ENCODE measurements at regions not wholly inside any gene's neighbourhood (a gene's known extent, or its start where the extent isn't known, plus 50 kb on each side); places are given as distances from the start of the nearest gene placed in this dataset.

DNA sequence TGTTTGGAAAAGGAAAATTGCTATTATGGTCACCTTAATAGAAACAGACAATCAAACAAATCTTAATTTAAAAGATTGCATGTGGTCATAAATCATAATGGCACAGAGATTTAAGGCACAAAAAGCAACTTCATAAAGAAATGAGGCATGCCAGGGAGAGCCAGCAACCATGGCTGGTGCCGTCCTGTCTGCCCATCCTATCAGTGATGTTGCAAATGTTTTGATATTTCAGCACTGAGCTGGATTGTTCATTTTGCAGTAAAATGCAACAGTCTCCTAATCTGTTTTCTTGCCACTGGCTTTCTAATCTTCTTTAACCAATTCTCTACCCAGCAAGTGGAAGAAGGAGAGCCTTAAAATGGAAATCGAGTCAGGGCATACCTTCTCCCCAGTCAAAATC lies 249.8 kb downstream of the SAMD5 start:
- DNase-seq (ENCODE audit: low read depth in 2 of 2), result no peak

DNA sequence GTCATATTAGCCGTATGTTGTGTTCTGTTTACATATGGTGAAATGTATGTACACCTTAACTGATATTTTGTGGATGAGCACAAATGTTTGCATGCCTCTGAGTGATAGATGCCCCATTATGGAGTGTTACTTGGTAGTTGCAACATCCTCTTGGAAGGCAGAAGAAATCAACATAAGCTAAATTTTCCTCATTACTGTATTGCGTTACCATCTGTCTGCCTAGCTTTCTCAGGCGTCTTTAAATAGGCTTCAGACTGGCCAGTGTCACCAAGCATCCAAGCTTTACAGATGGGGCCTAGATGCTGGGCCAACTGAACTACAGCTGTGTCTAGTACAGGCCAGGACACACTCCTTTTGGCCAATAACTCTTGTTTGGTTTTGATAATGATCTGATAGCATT lies 250.6 kb downstream of the SAMD5 start:
- no peak for DNase-seq (ENCODE audit: low read depth in 2 of 2)

DNA sequence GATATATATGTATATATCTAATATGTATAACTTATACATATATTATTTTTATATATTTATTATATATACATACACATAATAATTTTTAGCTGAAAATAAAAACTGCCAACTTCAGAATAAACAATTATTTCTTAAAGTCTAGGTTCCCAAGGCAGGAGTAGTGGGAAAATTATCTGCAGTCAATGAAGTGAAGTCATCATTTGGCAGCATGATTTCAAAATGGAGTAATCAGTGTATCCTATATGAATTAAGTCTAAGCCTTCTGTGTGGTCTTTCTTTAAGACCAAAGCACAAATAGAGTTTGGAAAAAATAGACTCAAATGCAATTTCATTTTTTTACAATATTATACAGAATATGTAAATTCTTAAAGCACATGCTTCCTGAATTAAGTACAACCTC lies 251.0 kb downstream of the SAMD5 start:
- DNase-seq (ENCODE audit: low read depth in 2 of 2), result no peak

DNA sequence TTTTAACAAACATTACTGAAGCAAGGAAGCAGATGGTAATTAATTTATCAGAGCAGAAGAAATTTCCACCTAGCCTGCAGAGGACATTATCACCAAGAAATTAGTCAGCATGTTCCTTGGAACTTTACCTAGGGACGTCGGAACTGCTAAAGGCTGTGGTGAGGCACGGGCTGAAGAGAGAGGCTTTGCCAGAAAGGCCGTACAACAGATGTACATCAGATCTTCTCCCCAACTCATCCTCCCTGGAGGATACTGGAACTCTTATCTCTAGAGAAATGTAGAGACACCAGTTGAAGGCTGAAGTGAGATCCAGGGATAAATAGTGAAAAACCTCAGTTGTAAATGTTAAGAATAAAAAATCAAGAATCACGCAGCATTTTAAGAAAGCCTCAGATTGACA lies 257.1 kb downstream of the SAMD5 start:
- DNase-seq (ENCODE audit: low read depth in 2 of 2), result no peak

DNA sequence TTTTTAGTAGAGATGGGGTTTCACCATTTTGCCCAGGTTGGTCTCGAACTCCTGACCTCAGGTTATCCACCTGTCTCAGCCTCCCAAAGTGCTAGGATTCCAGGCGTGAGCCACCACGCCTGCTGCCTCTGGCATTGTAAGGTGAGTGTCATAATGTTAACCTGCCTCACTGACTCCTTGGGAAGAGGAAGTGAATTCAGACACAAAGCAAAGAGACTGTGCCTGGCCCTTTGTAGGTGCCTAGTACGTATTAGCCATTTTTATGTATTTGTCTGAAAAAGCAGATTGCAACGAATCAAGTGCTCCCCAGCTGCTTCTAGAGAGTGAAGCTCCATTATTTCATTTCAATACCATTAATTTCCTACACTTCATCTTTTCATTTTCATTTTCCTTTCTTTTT lies 260.5 kb downstream of the SAMD5 start:
- DNase-seq (ENCODE audit: low read depth in 2 of 2), result no peak

DNA sequence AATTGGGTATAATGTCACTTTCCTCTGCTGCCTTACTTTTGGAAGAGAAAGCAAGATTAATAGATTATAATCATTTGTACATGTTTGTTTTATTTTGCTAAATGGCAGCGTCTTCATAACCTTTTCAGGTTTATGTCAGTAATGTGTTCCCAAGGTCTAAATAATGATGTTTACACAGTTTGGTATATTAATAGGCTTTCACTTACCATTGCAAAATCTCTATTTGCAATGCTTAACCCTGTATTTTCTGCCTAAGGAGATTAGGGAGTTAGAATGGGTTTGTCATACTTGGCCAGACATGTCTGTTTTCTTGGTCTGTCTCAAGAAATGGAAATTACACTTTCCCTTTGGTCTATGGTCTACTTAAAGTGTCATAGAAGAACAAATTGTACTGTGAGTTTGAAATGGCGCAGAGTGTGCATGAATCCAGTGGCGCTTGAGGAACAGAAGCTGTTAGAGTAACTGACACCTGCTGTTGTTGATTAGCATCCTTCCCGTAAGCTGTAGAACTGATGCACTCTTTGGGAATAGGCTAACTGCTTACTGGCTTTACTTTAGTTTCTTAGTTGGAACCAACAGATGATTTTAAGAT lies 261.1 kb downstream of the SAMD5 start:
- DNase-seq (ENCODE audit: low read depth in 2 of 2), result no peak

DNA sequence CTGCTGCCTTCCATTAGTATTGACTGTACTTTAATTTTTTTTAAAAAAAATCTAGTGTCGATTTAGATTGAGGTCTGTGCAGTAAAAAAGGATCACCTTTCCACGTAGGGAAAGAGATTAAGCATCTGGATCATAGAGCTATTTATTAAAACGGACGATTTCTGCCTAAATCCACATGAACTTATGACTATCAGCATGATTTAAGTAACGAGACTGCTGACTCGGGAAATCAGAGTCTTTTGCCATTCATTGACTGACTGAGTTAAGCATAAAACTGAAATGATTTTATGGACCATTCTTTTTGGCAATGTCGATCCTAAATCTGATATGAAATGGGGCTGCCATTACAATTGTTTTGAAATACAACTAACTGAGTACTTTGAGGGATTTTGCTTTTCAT lies 261.7 kb downstream of the SAMD5 start:
- DNase-seq (ENCODE audit: low read depth in 2 of 2), result no peak

DNA sequence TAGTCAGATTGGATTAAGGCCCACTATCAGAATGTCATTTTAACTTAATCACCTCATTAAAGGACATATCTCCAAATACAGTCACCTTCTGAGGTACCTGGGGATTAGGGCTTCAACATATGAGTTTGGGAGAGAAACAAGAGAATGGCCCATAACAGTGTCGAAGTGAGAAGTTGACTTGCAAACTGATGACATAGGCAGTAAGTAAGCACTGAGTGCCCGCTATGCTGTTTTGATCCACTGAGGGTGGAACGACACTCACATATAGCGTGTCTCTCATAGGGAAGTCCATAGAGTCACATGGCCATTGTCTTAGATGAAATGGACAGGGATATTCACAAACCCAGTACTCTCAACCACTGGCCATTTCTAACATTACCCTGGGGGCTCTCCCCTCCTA lies 264.2 kb downstream of the SAMD5 start:
- DNase-seq (ENCODE audit: low read depth in 2 of 2), result no peak

DNA sequence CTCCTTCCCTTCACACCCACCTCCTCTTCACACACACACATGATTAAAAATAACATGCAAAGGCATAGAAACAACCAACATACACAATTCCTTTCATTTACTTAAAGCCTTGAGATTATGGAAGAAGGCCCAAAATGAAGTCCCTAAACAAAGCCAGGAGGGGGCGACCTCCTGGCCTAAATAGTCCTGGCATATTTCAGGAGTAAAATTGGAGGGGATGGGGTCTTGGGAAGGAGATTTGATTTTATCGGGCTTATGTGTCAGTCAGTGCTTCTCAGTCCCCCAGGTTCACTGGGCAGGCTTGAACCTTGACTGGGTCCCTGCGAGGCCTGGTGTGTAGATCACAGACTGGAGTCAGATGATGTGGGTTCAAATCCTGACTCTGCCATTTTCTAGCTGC lies 266.4 kb downstream of the SAMD5 start:
- DNase-seq (ENCODE audit: low read depth in 2 of 2), result no peak

DNA sequence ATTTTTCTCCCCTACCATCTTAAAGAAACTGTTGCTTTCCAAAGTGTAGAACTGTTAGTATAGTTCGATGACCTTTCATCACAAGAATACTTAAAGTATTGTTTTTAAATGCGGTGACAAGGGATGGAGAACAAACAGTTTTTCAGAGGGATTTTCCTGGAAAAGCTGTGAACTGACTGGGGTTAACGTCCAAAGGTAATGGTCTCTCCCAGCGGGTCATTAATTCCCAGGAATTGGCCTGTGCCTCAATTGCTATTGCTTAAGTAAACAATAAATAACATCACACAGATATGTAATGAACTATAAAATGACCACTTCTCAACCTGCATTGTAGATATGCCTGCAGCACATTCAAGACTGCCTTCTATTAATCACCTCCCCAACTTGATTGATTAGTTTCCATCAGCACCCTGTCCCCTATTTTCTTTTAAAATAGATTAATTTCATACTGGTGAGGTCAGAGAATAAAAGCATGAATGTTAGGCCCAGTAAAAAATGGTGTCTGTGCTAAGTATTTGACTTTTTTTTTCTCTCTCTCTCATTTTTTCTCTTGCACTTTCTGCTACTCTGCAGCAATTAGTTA lies 268.2 kb downstream of the SAMD5 start:
- DNase-seq (ENCODE audit: low read depth in 2 of 2), result no peak

DNA sequence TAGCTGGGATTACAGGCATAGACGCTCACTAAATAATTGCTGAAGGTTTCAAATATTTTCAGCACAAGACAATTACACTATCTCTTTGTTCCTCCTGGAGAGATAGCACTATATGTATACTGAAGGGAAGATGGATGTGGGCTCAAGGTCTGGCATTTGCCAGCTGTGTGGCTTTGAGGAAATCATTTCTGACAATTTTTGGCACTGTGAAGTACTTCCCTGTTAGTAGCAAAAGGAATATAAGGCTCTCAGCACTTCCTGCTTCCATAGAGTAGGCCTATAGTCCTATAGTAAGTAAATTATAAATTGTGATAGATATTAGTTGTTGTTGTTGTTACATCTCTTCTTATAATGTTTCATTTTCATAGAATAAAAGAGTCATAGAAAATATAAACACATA lies 271.1 kb downstream of the SAMD5 start:
- DNase-seq (ENCODE audit: low read depth in 2 of 2), result no peak

DNA sequence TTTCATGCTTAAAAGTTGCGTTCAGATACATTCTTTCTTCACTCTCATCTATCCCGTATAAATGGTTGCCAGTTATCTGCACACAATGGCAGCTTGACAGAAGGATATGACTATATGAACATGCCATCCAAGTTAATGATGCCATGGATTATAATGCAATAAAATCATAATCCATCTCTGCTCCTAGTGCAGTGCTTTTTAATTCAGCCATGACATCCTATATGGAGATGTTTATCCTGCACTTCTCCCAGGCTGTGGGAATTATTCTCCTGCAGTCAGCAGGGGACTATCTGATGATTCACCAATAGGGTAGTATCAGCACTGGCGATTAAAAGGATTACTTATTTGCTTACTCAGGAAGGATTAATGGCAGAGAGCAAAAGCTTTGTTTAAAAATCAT lies 273.8 kb downstream of the SAMD5 start:
- DNase-seq (ENCODE audit: low read depth in 2 of 2), result no peak

DNA sequence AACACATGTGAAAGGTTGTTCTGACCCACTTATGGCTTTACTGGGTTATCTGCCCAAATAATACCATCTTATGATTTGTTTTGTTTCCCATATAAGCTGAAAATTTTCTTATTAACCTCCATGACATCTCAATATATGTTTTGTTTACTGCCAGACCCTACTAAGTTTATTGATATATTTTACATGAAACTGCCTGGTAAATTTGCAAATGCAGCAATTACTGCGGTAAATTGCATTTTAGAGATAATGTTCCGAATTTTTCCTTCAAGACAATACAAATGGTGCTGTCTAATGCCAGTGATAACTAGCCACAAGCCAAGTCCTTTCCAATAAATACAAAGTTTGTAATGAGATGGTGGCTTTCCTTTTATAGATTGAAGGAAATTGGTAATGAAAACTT lies 275.9 kb downstream of the SAMD5 start:
- no peak for DNase-seq (ENCODE audit: low read depth in 2 of 2)

DNA sequence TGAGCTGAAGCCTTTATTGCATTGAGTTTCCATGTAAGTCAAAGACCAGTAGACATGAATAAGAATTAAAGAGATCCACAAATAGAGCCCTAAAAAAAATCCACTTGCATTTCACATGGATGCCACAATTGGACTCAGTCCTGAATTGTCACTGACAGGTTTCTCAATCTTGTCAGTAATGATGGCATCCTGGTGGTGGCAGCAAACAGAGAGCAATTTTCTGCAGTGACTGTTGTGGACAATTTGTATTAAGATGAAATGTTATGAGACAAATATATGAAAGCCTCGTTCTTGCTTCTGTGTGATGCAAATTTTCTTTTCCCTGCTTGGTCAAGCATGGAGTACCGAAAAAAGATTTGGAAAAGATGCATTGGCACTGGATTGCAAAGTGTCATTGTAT lies 278.9 kb downstream of the SAMD5 start:
- no peak for DNase-seq (ENCODE audit: low read depth in 2 of 2)

DNA sequence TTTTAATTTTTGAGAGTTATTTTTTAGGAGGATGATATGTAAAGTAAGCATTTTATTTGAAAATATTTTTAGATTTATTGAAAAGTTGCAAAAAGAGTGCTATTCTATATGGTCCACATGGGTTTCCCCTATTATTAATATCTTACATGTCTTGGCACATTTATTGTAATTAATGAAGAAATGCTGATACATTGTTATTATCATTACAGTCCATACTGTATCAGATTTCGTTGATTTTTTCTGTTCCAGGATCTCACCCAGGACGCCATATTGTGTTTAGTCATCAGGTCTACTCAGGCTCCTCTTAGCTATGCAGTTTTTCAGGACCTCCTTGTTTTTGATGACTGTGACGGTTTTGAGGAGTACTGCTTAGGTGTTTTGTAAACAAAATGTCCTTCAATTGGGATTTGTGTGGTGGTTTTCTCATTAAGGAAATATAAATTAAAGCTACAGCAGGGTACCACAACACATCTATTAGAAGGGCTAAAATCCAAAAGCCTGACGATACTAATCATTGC lies 281.0 kb downstream of the SAMD5 start:
- no peak for DNase-seq (ENCODE audit: low read depth in 2 of 2)

DNA sequence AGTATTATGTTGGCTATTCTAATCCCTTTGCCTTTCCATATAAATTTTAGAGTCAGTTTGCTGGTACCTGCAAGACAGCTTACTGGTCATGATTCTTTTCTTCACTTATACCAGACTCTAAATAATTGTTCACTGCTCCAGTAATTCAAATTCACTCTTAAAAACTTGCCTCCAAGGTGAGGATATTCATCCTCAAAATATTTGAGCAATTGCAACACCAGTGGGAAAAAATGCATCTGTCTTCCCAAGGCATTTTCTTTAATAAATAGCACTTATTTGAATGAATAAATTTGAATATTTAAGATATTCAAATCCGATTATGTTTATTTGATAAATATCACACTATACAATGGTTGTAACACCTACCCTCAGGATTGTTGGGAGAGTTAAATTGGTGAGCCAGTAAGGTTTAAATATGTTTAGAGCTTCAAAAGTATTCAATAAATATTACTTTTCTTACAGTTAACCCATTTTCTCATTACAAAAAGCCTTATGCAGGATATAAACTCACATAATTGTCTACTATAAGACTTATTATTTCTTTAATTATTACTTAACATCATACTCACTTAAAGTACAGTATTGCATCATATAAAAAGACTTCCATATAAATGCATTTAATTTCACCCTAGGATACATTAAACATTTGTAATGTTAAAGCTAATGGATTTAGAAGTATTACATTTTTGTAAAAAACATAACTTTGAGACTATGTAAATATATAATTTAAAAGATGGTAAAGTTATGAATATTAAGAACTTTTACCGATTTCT lies 285.6 kb downstream of the SAMD5 start:
- DNase-seq (ENCODE audit: low read depth in 2 of 2), result no peak

DNA sequence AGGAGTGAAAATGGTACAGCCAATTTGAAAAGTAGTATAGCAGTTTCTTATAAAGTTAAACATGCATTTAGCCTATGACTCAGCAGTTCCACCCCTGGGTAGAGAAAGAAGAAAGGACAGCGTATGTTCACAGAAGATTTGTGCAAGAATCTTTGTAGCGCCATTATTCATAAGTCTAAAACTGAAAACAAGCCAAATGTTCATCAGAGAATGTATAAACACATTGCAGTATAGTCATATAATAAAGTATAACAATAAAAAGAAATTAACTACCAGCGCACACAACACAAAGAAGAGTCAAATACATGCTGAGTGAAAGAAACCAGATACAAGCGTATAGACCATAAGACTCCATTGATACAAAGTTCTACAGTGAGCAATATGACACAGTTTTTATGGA lies 294.0 kb downstream of the SAMD5 start:
- no peak for DNase-seq (ENCODE audit: low read depth in 2 of 2)

DNA sequence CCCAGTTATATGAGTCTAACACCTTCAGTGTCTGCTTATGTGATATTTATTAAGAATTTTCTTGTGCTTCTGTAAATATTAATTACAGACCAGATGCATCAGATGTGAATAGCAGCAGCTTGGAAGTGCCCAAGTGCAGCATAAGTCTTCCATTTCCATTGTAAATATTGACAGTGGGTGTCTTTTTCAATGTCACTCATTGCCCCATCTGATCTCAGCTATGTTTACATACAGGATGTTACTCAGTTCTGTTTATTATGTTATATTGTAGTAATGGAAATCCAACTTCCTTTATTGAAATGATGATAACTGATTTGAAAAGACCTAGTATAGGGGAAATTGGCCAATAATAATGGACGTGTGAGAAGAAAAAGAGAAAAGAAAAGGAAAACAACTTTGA lies 296.7 kb downstream of the SAMD5 start:
- no peak for DNase-seq (ENCODE audit: low read depth in 2 of 2)

DNA sequence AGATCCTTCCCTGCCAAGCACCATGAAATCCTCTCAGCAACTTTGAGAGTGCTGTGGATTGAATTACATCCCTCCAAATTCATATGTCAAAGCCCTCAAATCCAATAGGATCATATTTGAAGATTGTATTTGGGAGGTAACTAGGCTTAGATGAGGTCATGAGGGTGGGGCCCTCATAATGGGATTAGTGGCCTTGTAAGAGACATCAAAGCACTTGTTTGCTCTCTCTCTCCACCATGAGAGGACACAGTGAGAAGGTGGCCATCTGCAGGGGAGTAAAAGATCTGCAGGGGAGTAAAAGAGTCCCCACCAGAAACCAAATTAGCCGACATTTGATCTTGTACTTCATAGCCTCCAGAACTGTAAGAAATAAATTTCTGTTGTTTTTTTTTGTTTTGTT lies 298.2 kb downstream of the SAMD5 start:
- no peak for DNase-seq (ENCODE audit: low read depth in 2 of 2)

DNA sequence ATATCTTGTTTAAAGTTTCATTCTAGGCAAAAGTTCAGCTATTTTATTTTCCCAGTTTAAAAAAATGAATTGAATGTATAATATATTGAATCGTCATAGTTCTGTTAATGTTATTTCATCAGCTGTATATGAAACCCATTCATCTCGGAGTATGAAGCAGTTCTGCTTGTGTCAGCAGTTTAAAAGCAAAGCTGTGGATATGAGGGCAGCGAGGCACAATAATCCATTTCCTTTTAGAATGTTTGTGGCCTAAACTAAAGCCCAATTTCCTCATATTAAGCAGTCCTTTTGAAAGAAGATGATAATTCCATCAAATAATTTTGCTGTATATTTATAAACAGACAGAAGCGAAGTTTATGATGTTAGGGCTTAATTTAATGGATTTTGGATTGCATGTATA lies 300.1 kb downstream of the SAMD5 start:
- no peak for DNase-seq (ENCODE audit: low read depth in 2 of 2)

DNA sequence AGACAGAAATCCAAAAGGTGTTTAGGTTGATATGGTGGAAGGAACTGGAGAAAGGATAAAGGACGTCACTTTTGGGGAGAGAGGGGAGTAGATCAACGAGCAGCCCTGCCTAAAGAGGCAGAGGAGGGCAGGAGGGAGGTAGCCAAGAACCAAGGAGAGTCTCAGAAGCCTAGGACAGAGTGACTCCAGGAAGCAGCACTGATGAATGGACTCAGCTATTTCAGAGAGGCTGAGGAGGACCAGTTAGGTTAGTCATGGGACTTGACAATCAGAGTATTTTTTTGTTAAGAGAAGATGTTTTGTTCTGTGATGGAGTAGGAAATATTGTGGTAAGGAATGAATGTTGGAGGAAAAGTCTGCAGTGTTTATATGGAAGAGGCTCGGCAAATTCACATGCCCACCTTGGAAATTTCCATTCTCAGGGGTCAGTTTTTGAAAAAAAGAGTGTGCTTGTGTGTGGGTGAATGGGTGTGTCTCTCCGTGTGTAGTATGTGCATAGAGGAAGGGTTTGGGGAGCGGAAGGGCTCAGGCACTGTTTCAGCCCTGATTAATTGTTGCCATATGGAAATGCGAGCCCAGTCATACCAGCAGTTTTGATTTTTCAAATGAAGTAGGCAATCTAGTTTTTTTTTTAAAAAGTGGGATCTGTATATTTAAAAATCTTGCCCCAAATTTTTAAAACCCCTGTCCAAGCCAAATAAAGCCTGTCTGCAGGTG lies 303.6 kb downstream of the SAMD5 start:
- no peak for DNase-seq (ENCODE audit: low read depth in 2 of 2)

DNA sequence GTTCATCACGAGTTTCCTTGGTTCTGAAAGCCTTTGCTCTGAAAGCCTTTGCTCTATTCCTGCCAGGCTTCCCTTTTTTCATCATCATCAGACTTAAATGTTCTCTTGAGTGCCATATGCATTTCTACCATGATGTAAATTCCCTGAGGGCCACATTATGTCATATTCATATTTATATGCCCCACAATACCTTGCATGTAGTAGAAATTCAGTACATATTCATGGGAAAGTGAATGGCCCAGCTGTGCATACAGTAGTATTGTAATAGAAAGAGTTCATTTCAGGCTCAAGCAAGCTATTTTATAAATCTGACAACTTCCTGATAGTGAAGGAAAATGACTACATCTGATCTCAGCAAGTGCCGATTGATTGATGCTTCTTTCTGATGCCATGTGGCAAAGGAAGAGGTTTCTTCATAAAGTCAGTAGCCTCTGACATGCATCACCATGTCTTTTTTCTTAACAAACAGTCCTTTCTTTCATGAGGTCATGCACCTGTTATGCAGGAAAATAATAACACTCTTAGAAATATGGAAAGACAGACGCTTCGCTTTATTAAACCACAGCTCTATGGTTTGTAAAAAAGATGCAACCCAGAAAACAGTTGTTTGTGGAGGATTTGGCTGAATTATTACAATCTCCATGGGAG lies 308.7 kb downstream of the SAMD5 start:
- no peak for DNase-seq (ENCODE audit: low read depth in 2 of 2)
